ENCODE measurements at regions not wholly inside any gene's neighbourhood (a gene's known extent, or its start where the extent isn't known, plus 50 kb on each side); places are given as distances from the start of the nearest gene placed in this dataset.

- Mint-ChIP-seq H3K27me3 (ENCODE audit: insufficient read depth) (no peaks in the 10 kb centered on the region), H3K27ac (no peak overlapping the region), H3K4me3 (no peak overlapping the region), H3K9me3 (no peaks in the 10 kb centered on the region), H3K36me3 (ENCODE audit: low read depth) (no peaks in the 10 kb centered on the region), H3K4me1 (peaks cover 2% of the 10 kb centered on the region)
- no peak overlapping the region for H3K4me3 ChIP-seq (ENCODE audit: low read length)
- H3K27ac ChIP-seq (ENCODE audit: low read depth, low read length): no peak overlapping the region
- 100% methylated on average over 1 of the region's 2 CpGs; no CpG with 5 or more reads in 1 of the 2 experiments for WGBS, 2 experiments (ENCODE audit: insufficient coverage in 1 of 2, insufficient read length in 1 of 2)
- H3K9me3 ChIP-seq (ENCODE audit: control insufficient read depth, low read length): no peaks in the 10 kb centered on the region
- H3K9ac ChIP-seq (ENCODE audit: extremely low read depth, low read length, poor library complexity, severe bottlenecking): no peak overlapping the region
- no peak for DNase-seq
- TF ChIP-seq CTCF (conservative IDR thresholded peaks at IDR 0.05): no peak
- no peaks in the 10 kb centered on the region for H3K27me3 ChIP-seq (ENCODE audit: control insufficient read depth, insufficient read depth, low read length, poor library complexity, severe bottlenecking)
- no peaks in the 10 kb centered on the region for H3K36me3 ChIP-seq (ENCODE audit: control insufficient read depth, insufficient read depth, low read length)
- H3K4me1 ChIP-seq (ENCODE audit: control insufficient read depth, insufficient read depth, low read length): no peaks in the 10 kb centered on the region
These were observed 130.4 kb downstream of the PLG start for GRCh38 chr6:160832422-160832821.

GRCh38 chr6:160837146-160837545 lies 135.1 kb downstream of the PLG start:
- Histone ChIP-seq H3K4me3 (ENCODE audit: low read length) (no peak overlapping the region), H3K27me3 (ENCODE audit: control insufficient read depth, insufficient read depth, low read length, poor library complexity, severe bottlenecking) (no peaks in the 10 kb centered on the region), H3K27ac (ENCODE audit: low read depth, low read length) (no peak overlapping the region), H3K4me1 (ENCODE audit: control insufficient read depth, insufficient read depth, low read length) (no peaks in the 10 kb centered on the region), H3K9me3 (ENCODE audit: control insufficient read depth, low read length) (no peaks in the 10 kb centered on the region), H3K36me3 (ENCODE audit: control insufficient read depth, insufficient read depth, low read length) (no peaks in the 10 kb centered on the region), H3K9ac (ENCODE audit: extremely low read depth, low read length, poor library complexity, severe bottlenecking) (no peak overlapping the region)
- DNase-seq: peak; percentile 60
- WGBS, 2 experiments (ENCODE audit: insufficient coverage in 1 of 2, insufficient read length in 1 of 2): 82 to 89% methylated on average over 8 to 13 of the region's 13 CpGs
- no peaks in the 10 kb centered on the region for H3K36me3 Mint-ChIP-seq (ENCODE audit: low read depth)
- H3K27me3 Mint-ChIP-seq (ENCODE audit: insufficient read depth): no peaks in the 10 kb centered on the region
- H3K27ac Mint-ChIP-seq: no peak overlapping the region
- no peak overlapping the region for H3K4me3 Mint-ChIP-seq
- H3K4me1 Mint-ChIP-seq: no peaks in the 10 kb centered on the region
- no peaks in the 10 kb centered on the region for H3K9me3 Mint-ChIP-seq
- no peak for TF ChIP-seq CTCF (conservative IDR thresholded peaks at IDR 0.05)

- Histone ChIP-seq H3K4me1 (ENCODE audit: control insufficient read depth, insufficient read depth, low read length) (no peaks in the 10 kb centered on the region), H3K36me3 (ENCODE audit: control insufficient read depth, insufficient read depth, low read length) (no peaks in the 10 kb centered on the region), H3K9ac (ENCODE audit: extremely low read depth, low read length, poor library complexity, severe bottlenecking) (no peak overlapping the region), H3K9me3 (ENCODE audit: control insufficient read depth, low read length) (no peaks in the 10 kb centered on the region), H3K27ac (ENCODE audit: low read depth, low read length) (no peak overlapping the region), H3K4me3 (ENCODE audit: low read length) (no peak overlapping the region), H3K27me3 (ENCODE audit: control insufficient read depth, insufficient read depth, low read length, poor library complexity, severe bottlenecking) (no peaks in the 10 kb centered on the region)
- Mint-ChIP-seq H3K4me1 (no peaks in the 10 kb centered on the region), H3K4me3 (no peak overlapping the region), H3K36me3 (ENCODE audit: low read depth) (no peaks in the 10 kb centered on the region), H3K27ac (no peak overlapping the region), H3K27me3 (ENCODE audit: insufficient read depth) (no peaks in the 10 kb centered on the region), H3K9me3 (no peaks in the 10 kb centered on the region)
- DNase-seq: no peak
- no peak for TF ChIP-seq CTCF (conservative IDR thresholded peaks at IDR 0.05)
- 77 to 91% methylated on average over 5 of the region's 5 CpGs for WGBS, 2 experiments (ENCODE audit: insufficient coverage in 1 of 2, insufficient read length in 1 of 2)
These were observed 140.5 kb upstream of the MAP3K4 start for GRCh38 chr6:160851031-160851430.
